Endothelial cell of umbilical vein (primary cell): ENCODE measurements at regions not wholly inside any gene's neighbourhood (a gene's known extent, or its start where the extent isn't known, plus 50 kb on each side); places are given as distances from the start of the nearest gene placed in this dataset.
A peak's percentile ranks its signal among the peaks of the same experiment; 100 is the strongest.

Source experiments
- BruUV-seq: library from RNA; stranded (reverse); fragments of 400-500 nt; replicated peaks from 2 replicates; lab custom pipeline; 2021; lab: Mats Ljungman, UMichigan
- CTCF ChIA-PET: fragments of 300-600, 350-600 bp; sonication (Branson Sonifier 250); formaldehyde crosslinking; loops from one replicate; lab custom pipeline; 2021; ENCODE audit warnings: antibody characterized with exemption, inconsistent platforms; lab: Charles Lee
- POLR2A ChIA-PET: fragments of 300-600, 350-600 bp; sonication (Branson Sonifier 250); formaldehyde crosslinking; loops from one replicate; lab custom pipeline; 2021; ENCODE audit warnings: antibody characterized with exemption, inconsistent platforms; lab: Charles Lee
- DNase-seq: peaks from one replicate; pipeline ENCODE4 v3.0.0-alpha.2; 2011; ENCODE audit warnings: low read depth, low spot score
- FAIRE-seq: peaks from 2 replicates; lab custom pipeline; 2011; peaks lifted over from hg19 to GRCh38; lab: Jason Lieb, UNC
- H2AFZ ChIP-seq: 2 replicates; pipeline ENCODE4 v1.6.0; 2012; ENCODE audit warnings: low read depth, low read length, control low read depth, inconsistent platforms
- H3K27ac ChIP-seq: 2 replicates; pipeline ENCODE4 v1.5.1; 2011; ENCODE audit warnings: low read depth, mild to moderate bottlenecking, control low read depth, low read length, moderate library complexity; ENCODE audit not compliant: insufficient read depth
- H3K27me3 ChIP-seq, 2 experiments: 2 replicates each; pipeline versions ENCODE4 v1.6.0 to v1.6.1; 2011; ENCODE audit warnings: low read length in 2 of 2, mixed read lengths in 1 of 2; ENCODE audit not compliant: control insufficient read depth in 2 of 2, insufficient read depth in 2 of 2
- H3K36me3 ChIP-seq, 2 experiments: 2 replicates in 1 of 2; 3 replicates in 1 of 2; pipeline ENCODE4 v1.5.1; 2011; ENCODE audit warnings: low read length in 2 of 2, mild to moderate bottlenecking in 1 of 2, moderate library complexity in 1 of 2; ENCODE audit not compliant: control insufficient read depth in 2 of 2, insufficient read depth in 2 of 2; ENCODE audit errors: extremely low read depth in 1 of 2
- H3K4me1 ChIP-seq: 3 replicates; pipeline ENCODE4 v1.5.1; 2011; ENCODE audit warnings: mild to moderate bottlenecking, low read length; ENCODE audit not compliant: control insufficient read depth, insufficient read depth; ENCODE audit errors: extremely low read depth
- H3K4me2 ChIP-seq: 2 replicates; pipeline ENCODE4 v1.6.1; 2011; ENCODE audit warnings: low read length, control low read depth, mixed read lengths; ENCODE audit not compliant: insufficient read depth
- H3K4me3 ChIP-seq, 3 experiments: fragments of 200-600 bp in 1 of 3; sonication (generic), shearing (Covaris generic) in 1 of 3; replicated peaks in 1 of 3; 2 replicates each; pipeline ENCODE4 v1.5.1; 2011 to 2016; ENCODE audit warnings: control low read depth in 3 of 3, low read length in 3 of 3, mild to moderate bottlenecking in 2 of 3, inconsistent platforms in 1 of 3, low read depth in 1 of 3, moderate library complexity in 1 of 3; ENCODE audit not compliant: insufficient read depth in 1 of 3
- H3K79me2 ChIP-seq: 2 replicates; pipeline ENCODE4 v1.6.0; 2012; ENCODE audit warnings: low read length, inconsistent platforms; ENCODE audit not compliant: control insufficient read depth, insufficient read depth
- H3K9ac ChIP-seq: replicated peaks from 2 replicates; pipeline ENCODE3; 2011; ENCODE audit warnings: low read length, control low read depth; ENCODE audit not compliant: insufficient read depth; ENCODE audit errors: extremely low read depth
- H3K9me1 ChIP-seq: replicated peaks from 3 replicates; pipeline ENCODE4 v1.6.0; 2011; ENCODE audit warnings: mild to moderate bottlenecking, low read length; ENCODE audit not compliant: control insufficient read depth, insufficient read depth; ENCODE audit errors: extremely low read depth
- H3K9me3 ChIP-seq: replicated peaks from 2 replicates; pipeline ENCODE4 v1.5.1; 2012; ENCODE audit warnings: low read length, inconsistent platforms; ENCODE audit not compliant: control insufficient read depth, insufficient read depth
- H4K20me1 ChIP-seq: replicated peaks from 2 replicates; pipeline ENCODE3; 2011; ENCODE audit warnings: mild to moderate bottlenecking, low read length; ENCODE audit not compliant: control insufficient read depth, insufficient read depth; ENCODE audit errors: extremely low read depth
- EZH2 ChIP-seq: IDR thresholded peaks from 2 replicates; pipeline ENCODE4 v1.6.1; 2012; ENCODE audit warnings: borderline replicate concordance, low read depth, mild to moderate bottlenecking, moderate library complexity, low read length, inconsistent platforms; ENCODE audit not compliant: severe bottlenecking
- FOS ChIP-seq: IDR thresholded peaks from 2 replicates; pipeline ENCODE4 v1.6.1; 2011; ENCODE audit warnings: mild to moderate bottlenecking, low read length, moderate library complexity, borderline replicate concordance; ENCODE audit not compliant: insufficient read depth
- GATA2 ChIP-seq: IDR thresholded peaks from 2 replicates; pipeline ENCODE4 v1.7.0; 2011; ENCODE audit warnings: low read depth, mild to moderate bottlenecking, moderate library complexity, mixed read lengths, low read length; ENCODE audit not compliant: insufficient read length, insufficient read depth
- JUN ChIP-seq: IDR thresholded peaks from 2 replicates; pipeline ENCODE4 v1.6.1; 2011; ENCODE audit warnings: borderline replicate concordance, low read depth; ENCODE audit not compliant: insufficient read length, insufficient read depth
- MYC ChIP-seq: IDR thresholded peaks from one replicate; pipeline ENCODE4 v1.6.1; 2011; ENCODE audit warnings: mild to moderate bottlenecking, low read depth, low read length
- POLR2A ChIP-seq: IDR thresholded peaks from 2 replicates; pipeline ENCODE4 v1.6.1; 2012; ENCODE audit warnings: low read depth, mild to moderate bottlenecking, control low read depth, low read length
- POLR2AphosphoS5 ChIP-seq: IDR thresholded peaks from 2 replicates; pipeline ENCODE4 v1.6.1; 2012; ENCODE audit warnings: low read depth, mild to moderate bottlenecking, control low read depth, low read length, moderate library complexity; ENCODE audit not compliant: insufficient read depth
- dilution Hi-C: fragments of 300-500 bp; cut with MboI; formaldehyde crosslinking; loops from one replicate; pipeline ENCODE4 v1.15.0; 2019; ENCODE audit warnings: low sequenced_read_pairs; ENCODE audit not compliant: extremely low pct_ligation_motif_present
- intact Hi-C: fragments of 100-400 bp; cut with micrococcal nuclease; formaldehyde crosslinking; loops from one replicate; pipeline ENCODE4 v1.10.0; 2022
- TF ChIP-seq, protein P1 (sequence below): IDR thresholded peaks from 2 replicates; pipeline ENCODE4 v1.6.1; 2011; ENCODE audit not compliant: insufficient read depth, insufficient read length
- TF ChIP-seq, protein P2 (sequence below), 2 donors: IDR thresholded peaks; 1 replicate in 1 of 2; 2 replicates in 1 of 2; pipeline ENCODE4 v1.5.1; 2011; ENCODE audit warnings: low read length in 2 of 2, mild to moderate bottlenecking in 2 of 2, moderate library complexity in 2 of 2, control low read depth in 1 of 2, inconsistent platforms in 1 of 2, low read depth in 1 of 2; ENCODE audit not compliant: insufficient read depth in 1 of 2; ENCODE audit errors: extremely low read depth in 1 of 2

DNA sequence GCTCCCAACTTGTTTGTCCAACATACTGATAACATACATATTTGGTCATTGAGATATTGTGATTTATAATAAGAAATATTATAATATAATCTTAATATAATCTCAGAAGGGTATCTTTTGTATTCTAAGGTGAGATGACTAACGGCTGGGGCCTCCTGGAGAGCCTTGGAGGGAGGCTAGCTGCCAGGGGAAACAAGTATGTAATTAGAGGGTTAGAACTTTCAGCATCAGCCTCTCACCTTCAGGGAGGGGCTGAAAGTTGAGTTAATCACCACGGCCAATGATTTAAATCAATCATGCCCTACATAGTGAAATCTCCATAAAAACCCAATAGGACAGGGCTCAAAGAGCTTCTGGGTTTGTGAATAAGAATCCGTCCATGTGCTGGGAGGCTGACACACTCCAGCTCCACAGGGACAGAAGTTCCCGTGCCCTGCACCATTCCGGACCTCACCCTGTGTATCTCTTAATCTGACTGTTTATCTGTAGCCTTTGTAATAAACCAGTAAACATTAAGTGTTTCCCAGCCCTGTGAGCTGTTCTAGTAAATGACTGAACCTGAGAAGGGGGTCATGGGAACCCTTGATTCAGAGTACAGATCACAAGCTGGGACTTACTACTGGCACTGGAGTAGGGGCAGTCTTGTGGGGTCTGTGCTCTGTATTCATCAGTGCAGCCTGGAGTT is 86.3 kb upstream of the STEAP1B start:
- Histone ChIP-seq H3K9me3 (no peaks in the 10 kb centered on the region), H3K4me1 (peaks cover 74% of the 10 kb centered on the region), H3K27me3 (no peaks in the 10 kb centered on the region), H3K27ac (peak overlapping the region; percentile 95), H3K9me1 (no peaks in the 10 kb centered on the region), H3K79me2 (no peaks in the 10 kb centered on the region), H3K4me3 (no peak overlapping the region), H4K20me1 (no peaks in the 10 kb centered on the region), H2AFZ (no peak overlapping the region), H3K36me3 (no peaks in the 10 kb centered on the region), H3K4me2 (peak overlapping the region; percentile 87), H3K9ac (peak overlapping the region; percentile 81)
- intact Hi-C loops (loop anchor here (10.0 kb wide), 2 partner anchors 141 to 371 kb away; no protein-coding TSS in a partner anchor), dilution Hi-C loops (no loop called here)
- TF ChIP-seq JUN: no peak
- TF ChIP-seq, protein P1, sequence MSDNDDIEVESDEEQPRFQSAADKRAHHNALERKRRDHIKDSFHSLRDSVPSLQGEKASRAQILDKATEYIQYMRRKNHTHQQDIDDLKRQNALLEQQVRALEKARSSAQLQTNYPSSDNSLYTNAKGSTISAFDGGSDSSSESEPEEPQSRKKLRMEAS: no peak
- TF ChIP-seq FOS: no peak
- no peak for TF ChIP-seq GATA2
- TF ChIP-seq POLR2A: no peak
- no peak for TF ChIP-seq EZH2
- TF ChIP-seq POLR2AphosphoS5: no peak
- TF ChIP-seq MYC: no peak
- TF ChIP-seq, protein P2, sequence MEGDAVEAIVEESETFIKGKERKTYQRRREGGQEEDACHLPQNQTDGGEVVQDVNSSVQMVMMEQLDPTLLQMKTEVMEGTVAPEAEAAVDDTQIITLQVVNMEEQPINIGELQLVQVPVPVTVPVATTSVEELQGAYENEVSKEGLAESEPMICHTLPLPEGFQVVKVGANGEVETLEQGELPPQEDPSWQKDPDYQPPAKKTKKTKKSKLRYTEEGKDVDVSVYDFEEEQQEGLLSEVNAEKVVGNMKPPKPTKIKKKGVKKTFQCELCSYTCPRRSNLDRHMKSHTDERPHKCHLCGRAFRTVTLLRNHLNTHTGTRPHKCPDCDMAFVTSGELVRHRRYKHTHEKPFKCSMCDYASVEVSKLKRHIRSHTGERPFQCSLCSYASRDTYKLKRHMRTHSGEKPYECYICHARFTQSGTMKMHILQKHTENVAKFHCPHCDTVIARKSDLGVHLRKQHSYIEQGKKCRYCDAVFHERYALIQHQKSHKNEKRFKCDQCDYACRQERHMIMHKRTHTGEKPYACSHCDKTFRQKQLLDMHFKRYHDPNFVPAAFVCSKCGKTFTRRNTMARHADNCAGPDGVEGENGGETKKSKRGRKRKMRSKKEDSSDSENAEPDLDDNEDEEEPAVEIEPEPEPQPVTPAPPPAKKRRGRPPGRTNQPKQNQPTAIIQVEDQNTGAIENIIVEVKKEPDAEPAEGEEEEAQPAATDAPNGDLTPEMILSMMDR (IDR thresholded peaks at IDR 0.05; ENCODE audit: extremely low read depth in 1 of 2, insufficient read depth in 1 of 2, low read depth in 1 of 2, low read length in 2 of 2): no peak
- no TSS peak for BruUV-seq
- FAIRE-seq: peak; percentile 24
- POLR2A ChIA-PET: interaction anchor here (1.3 to 2.8 kb wide), 2 partner anchors 25 to 141 kb away, joined by 4 to 9 read pairs; partner anchors contain the start of gene IL6
- DNase-seq: peak; percentile 74
- CTCF ChIA-PET: interaction anchor here (0.8 to 7.5 kb wide), 16 partner anchors 8 to 274 kb away, joined by 3 to 130 read pairs (median 4); partner anchors contain the start of gene IL6
